Type B pancreatic cell (in vitro differentiated cells): ENCODE measurements at regions not wholly inside any gene's neighbourhood (a gene's known extent, or its start where the extent isn't known, plus 50 kb on each side); places are given as distances from the start of the nearest gene placed in this dataset.

Experiments
- DNase-seq: peaks from one replicate; pipeline ENCODE4 v3.0.0; 2021; ENCODE audit warnings: mixed read lengths; ENCODE audit not compliant: unreplicated experiment; ENCODE audit errors: extremely low spot score
- H3K27ac Mint-ChIP-seq: 2 replicates; pipeline ENCODE4 v1.8.0; 2021; ENCODE audit warnings: mild to moderate bottlenecking, mixed read lengths
- H3K27me3 Mint-ChIP-seq: 2 replicates; pipeline ENCODE4 v1.8.0; 2021; ENCODE audit warnings: mixed read lengths
- H3K36me3 Mint-ChIP-seq: 2 replicates; pipeline ENCODE4 v1.8.0; 2021; ENCODE audit warnings: mixed read lengths
- H3K4me1 Mint-ChIP-seq: one replicate; pipeline ENCODE4 v1.8.0; 2021; ENCODE audit warnings: mixed read lengths; ENCODE audit not compliant: unreplicated experiment
- H3K4me3 Mint-ChIP-seq: 2 replicates; pipeline ENCODE4 v1.8.0; 2021; ENCODE audit warnings: mild to moderate bottlenecking, mixed read lengths
- H3K9me3 Mint-ChIP-seq: 2 replicates; pipeline ENCODE4 v1.8.0; 2021; ENCODE audit warnings: mixed read lengths
- CTCF ChIP-seq: fragments of 200-600 bp; sonication (generic); conservative IDR thresholded peaks from 2 replicates; pipeline ENCODE4 v1.5.0; 2021; ENCODE audit warnings: antibody characterized with exemption, mild to moderate bottlenecking

GRCh38 chr11:28690746-28691145 lies 582.6 kb downstream of the METTL15 start:
- no peak overlapping the region for H3K4me3 Mint-ChIP-seq
- no peak for DNase-seq
- H3K27me3 Mint-ChIP-seq, result no peaks in the 10 kb centered on the region
- TF ChIP-seq CTCF, result no peak
- H3K9me3 Mint-ChIP-seq, result no peaks in the 10 kb centered on the region
- no peak overlapping the region for H3K27ac Mint-ChIP-seq
- H3K4me1 Mint-ChIP-seq, result no peaks in the 10 kb centered on the region
- no peaks in the 10 kb centered on the region for H3K36me3 Mint-ChIP-seq

- no peak for TF ChIP-seq CTCF
- no peaks in the 10 kb centered on the region for H3K9me3 Mint-ChIP-seq
- H3K27ac Mint-ChIP-seq, result no peak overlapping the region
- no peaks in the 10 kb centered on the region for H3K36me3 Mint-ChIP-seq
- peaks cover 6% of the 10 kb centered on the region for H3K4me1 Mint-ChIP-seq
- no peak for DNase-seq
- no peaks in the 10 kb centered on the region for H3K27me3 Mint-ChIP-seq
- no peak overlapping the region for H3K4me3 Mint-ChIP-seq
These were observed 575.9 kb downstream of the METTL15 start for GRCh38 chr11:28684011-28684586.

- TF ChIP-seq CTCF, result no peak
- H3K36me3 Mint-ChIP-seq, result no peaks in the 10 kb centered on the region
- no peak overlapping the region for H3K27ac Mint-ChIP-seq
- peaks cover 6% of the 10 kb centered on the region for H3K4me1 Mint-ChIP-seq
- H3K27me3 Mint-ChIP-seq, result no peaks in the 10 kb centered on the region
- no peaks in the 10 kb centered on the region for H3K9me3 Mint-ChIP-seq
- no peak overlapping the region for H3K4me3 Mint-ChIP-seq
- DNase-seq, result no peak
These were observed 571.7 kb downstream of the METTL15 start for GRCh38 chr11:28679795-28680468.

- no peak overlapping the region for H3K4me3 Mint-ChIP-seq
- no peak for DNase-seq
- TF ChIP-seq CTCF, result no peak
- no peaks in the 10 kb centered on the region for H3K9me3 Mint-ChIP-seq
- peaks cover 19% of the 10 kb centered on the region for H3K4me1 Mint-ChIP-seq
- H3K27me3 Mint-ChIP-seq, result no peaks in the 10 kb centered on the region
- no peaks in the 10 kb centered on the region for H3K36me3 Mint-ChIP-seq
- H3K27ac Mint-ChIP-seq, result no peak overlapping the region
These were observed 569.5 kb downstream of the METTL15 start for GRCh38 chr11:28677721-28678120.

- Mint-ChIP-seq H3K4me1 (peaks cover 24% of the 10 kb centered on the region), H3K27me3 (no peaks in the 10 kb centered on the region), H3K4me3 (no peak overlapping the region), H3K27ac (no peak overlapping the region), H3K9me3 (no peaks in the 10 kb centered on the region), H3K36me3 (no peaks in the 10 kb centered on the region)
- no peak for DNase-seq
- TF ChIP-seq CTCF, result no peak
These were observed 567.0 kb downstream of the METTL15 start for GRCh38 chr11:28675183-28675582.
